Uterus (tissue), 2 donors: ENCODE measurements at regions not wholly inside any gene's neighbourhood (a gene's known extent, or its start where the extent isn't known, plus 50 kb on each side); places are given as distances from the start of the nearest gene placed in this dataset.
"Not testable (repeated sequence)": the region's sequence is repeated elsewhere in the genome, so short reads cannot be mapped to it uniquely, and the experiment has no call there.

Experiments
- CTCF ChIP-seq, 4 experiments: fragments of 200-600 bp in 2 of 4; fragments of 450-650 bp in 2 of 4; sonication (generic) in 2 of 4; IDR thresholded peaks; one replicate each; pipeline ENCODE4 v1.5.1; 2016 to 2019; ENCODE audit warnings: antibody characterized with exemption in 4 of 4, mild to moderate bottlenecking in 2 of 4, moderate library complexity in 1 of 4
- POLR2A ChIP-seq, 2 donors: fragments of 450-650 bp; IDR thresholded peaks; one replicate each; pipeline ENCODE4 v1.6.1; 2016; ENCODE audit warnings: antibody characterized with exemption in 2 of 2, mild to moderate bottlenecking in 1 of 2, moderate library complexity in 1 of 2

- not testable (repeated sequence) for TF ChIP-seq CTCF, POLR2A (IDR thresholded peaks at IDR 0.05)
Measured at GRCh38 chr9:31774021-31774420, 610.4 kb upstream of the ACO1 start.
